H1 (cell line): ENCODE measurements at regions not wholly inside any gene's neighbourhood (a gene's known extent, or its start where the extent isn't known, plus 50 kb on each side); places are given as distances from the start of the nearest gene placed in this dataset.

Source experiments
- CTCF ChIA-PET: fragments of 300-600 bp; sonication (Branson Sonifier 250); formaldehyde crosslinking; loops from one replicate; lab custom pipeline; 2021; ENCODE audit not compliant: partially characterized antibody; lab: Charles Lee
- POLR2A ChIA-PET: fragments of 300-600 bp; sonication (Branson Sonifier 250); formaldehyde crosslinking; loops from one replicate; lab custom pipeline; 2021; ENCODE audit warnings: inconsistent platforms; ENCODE audit not compliant: partially characterized antibody; lab: Charles Lee
- DNase-seq, 2 experiments: peaks; one replicate each; pipeline versions ENCODE4 v3.0.0 to v3.0.0-alpha.2; 2010 to 2022; ENCODE audit warnings: low spot score in 2 of 2, low read depth in 1 of 2, mixed read lengths in 1 of 2
- FAIRE-seq: peaks from 2 replicates; lab custom pipeline; 2011; peaks lifted over from hg19 to GRCh38; lab: Jason Lieb, UNC
- H2AFZ ChIP-seq: 2 replicates; pipeline ENCODE4 v1.8.1; 2012; ENCODE audit warnings: low read length, inconsistent platforms
- H2AK5ac ChIP-seq: 2 replicates; pipeline ENCODE4 v1.6.1; 2013; ENCODE audit warnings: low read depth, low read length
- H2BK120ac ChIP-seq: replicated peaks from 2 replicates; pipeline ENCODE3; 2013; ENCODE audit warnings: low read depth, low read length, inconsistent platforms
- H2BK12ac ChIP-seq: 2 replicates; pipeline ENCODE4 v1.6.1; 2013; ENCODE audit warnings: low read depth, low read length
- H2BK15ac ChIP-seq: 2 replicates; pipeline ENCODE4 v1.6.1; 2013; ENCODE audit warnings: low read length
- H2BK20ac ChIP-seq: 2 replicates; pipeline ENCODE4 v1.6.1; 2013; ENCODE audit warnings: low read length
- H2BK5ac ChIP-seq: 2 replicates; pipeline ENCODE4 v1.6.1; 2013; ENCODE audit warnings: low read depth, low read length
- H3K14ac ChIP-seq: 2 replicates; pipeline ENCODE4 v1.6.1; 2013; ENCODE audit warnings: inconsistent platforms; ENCODE audit not compliant: insufficient read length
- H3K18ac ChIP-seq: 2 replicates; pipeline ENCODE4 v1.6.1; 2013; ENCODE audit warnings: low read length; ENCODE audit errors: extremely low read depth
- H3K23ac ChIP-seq: 2 replicates; pipeline ENCODE4 v1.6.1; 2013; ENCODE audit warnings: inconsistent platforms; ENCODE audit not compliant: insufficient read length
- H3K23me2 ChIP-seq: 2 replicates; pipeline ENCODE4 v1.6.1; 2013; ENCODE audit warnings: low read depth, low read length
- H3K27ac ChIP-seq: 2 replicates; pipeline ENCODE4 v1.6.1; 2011; ENCODE audit warnings: low read depth, low read length, inconsistent platforms
- H3K27me3 ChIP-seq, 4 experiments: replicated peaks in 1 of 4; 1 replicate in 1 of 4; 2 replicates in 3 of 4; pipeline versions ENCODE4 v1.6.1 to v1.8.1; 2011 to 2013; ENCODE audit warnings: low read length in 3 of 4, mild to moderate bottlenecking in 3 of 4, inconsistent platforms in 2 of 4, mixed read lengths in 2 of 4, moderate library complexity in 1 of 4; ENCODE audit not compliant: control insufficient read depth in 3 of 4, insufficient read depth in 3 of 4; ENCODE audit errors: extremely low read depth in 1 of 4
- H3K36me3 ChIP-seq, 4 experiments: 2 replicates each; pipeline versions ENCODE4 v1.6.1 to v1.8.1; 2011 to 2013; ENCODE audit warnings: mild to moderate bottlenecking in 4 of 4, low read length in 3 of 4, moderate library complexity in 2 of 4, control low read depth in 1 of 4, inconsistent platforms in 1 of 4; ENCODE audit not compliant: insufficient read depth in 4 of 4, control insufficient read depth in 2 of 4
- H3K4ac ChIP-seq: replicated peaks from 2 replicates; pipeline ENCODE3; 2013; ENCODE audit warnings: low read length, low read depth, mixed read lengths, inconsistent platforms; ENCODE audit not compliant: insufficient read length
- H3K4me1 ChIP-seq, 4 experiments: replicated peaks in 1 of 4; 1 replicate in 1 of 4; 2 replicates in 3 of 4; pipeline versions ENCODE4 v1.6.1 to v1.8.1; 2011 to 2013; ENCODE audit warnings: low read length in 3 of 4, inconsistent platforms in 2 of 4, mixed read lengths in 1 of 4; ENCODE audit not compliant: insufficient read depth in 4 of 4, control insufficient read depth in 3 of 4
- H3K4me2 ChIP-seq, 2 experiments: 2 replicates each; pipeline versions ENCODE4 v1.6.1 to v1.8.1; 2011 to 2013; ENCODE audit warnings: low read depth in 2 of 2, low read length in 2 of 2, control low read depth in 1 of 2, inconsistent platforms in 1 of 2, mild to moderate bottlenecking in 1 of 2; ENCODE audit not compliant: insufficient read depth in 1 of 2
- H3K4me3 ChIP-seq, 4 experiments: fragments of 200-600, 300-600 bp in 1 of 4; sonication (generic), shearing (Covaris generic), sonication (Bioruptor Twin) in 1 of 4; 2 replicates each; pipeline versions ENCODE4 v1.5.1 to v1.8.1; 2011 to 2016; ENCODE audit warnings: low read length in 4 of 4, low read depth in 3 of 4, control low read depth in 2 of 4, inconsistent platforms in 2 of 4, mild to moderate bottlenecking in 2 of 4, mixed read lengths in 1 of 4, moderate library complexity in 1 of 4; ENCODE audit not compliant: insufficient read depth in 2 of 4; ENCODE audit errors: extremely low read depth in 1 of 4
- H3K56ac ChIP-seq: replicated peaks from 2 replicates; pipeline ENCODE3; 2013; ENCODE audit warnings: low read depth, mild to moderate bottlenecking, mixed read lengths, low read length, inconsistent platforms; ENCODE audit not compliant: insufficient read length
- H3K79me1 ChIP-seq: 2 replicates; pipeline ENCODE4 v1.6.1; 2013; ENCODE audit warnings: low read depth, low read length, control low read depth
- H3K79me2 ChIP-seq, 2 experiments: 2 replicates each; pipeline versions ENCODE4 v1.6.1 to v1.8.1; 2012 to 2013; ENCODE audit warnings: low read length in 2 of 2, mild to moderate bottlenecking in 2 of 2, inconsistent platforms in 1 of 2; ENCODE audit not compliant: insufficient read depth in 2 of 2, control insufficient read depth in 1 of 2
- H3K9ac ChIP-seq, 4 experiments: replicated peaks in 1 of 4; 1 replicate in 1 of 4; 2 replicates in 3 of 4; pipeline versions ENCODE4 v1.6.1 to v1.8.1; 2011 to 2013; ENCODE audit warnings: low read depth in 3 of 4, low read length in 3 of 4, control low read depth in 2 of 4, mild to moderate bottlenecking in 2 of 4, moderate library complexity in 2 of 4, inconsistent platforms in 1 of 4; ENCODE audit errors: extremely low read depth in 1 of 4
- H3K9me3 ChIP-seq, 2 experiments: 2 replicates each; pipeline versions ENCODE4 v1.6.1 to v1.8.1; 2012 to 2013; ENCODE audit warnings: mild to moderate bottlenecking in 2 of 2, moderate library complexity in 2 of 2, control low read depth in 1 of 2, inconsistent platforms in 1 of 2, low read depth in 1 of 2, low read length in 1 of 2, mixed read lengths in 1 of 2; ENCODE audit not compliant: insufficient read depth in 2 of 2
- H4K20me1 ChIP-seq, 2 experiments: replicated peaks in 1 of 2; 2 replicates each; pipeline versions ENCODE3 to v1.8.1; 2011 to 2013; ENCODE audit warnings: inconsistent platforms in 2 of 2, low read length in 2 of 2, mild to moderate bottlenecking in 1 of 2; ENCODE audit not compliant: insufficient read depth in 2 of 2, control insufficient read depth in 1 of 2
- H4K5ac ChIP-seq: 2 replicates; pipeline ENCODE4 v1.6.1; 2013; ENCODE audit warnings: low read length, low read depth, mixed read lengths, inconsistent platforms; ENCODE audit not compliant: insufficient read length
- H4K8ac ChIP-seq: 2 replicates; pipeline ENCODE4 v1.8.0; 2013; ENCODE audit warnings: mild to moderate bottlenecking, moderate library complexity, low read length, inconsistent platforms; ENCODE audit not compliant: insufficient read depth; ENCODE audit errors: extremely low read depth
- H4K91ac ChIP-seq: replicated peaks from 2 replicates; pipeline ENCODE3; 2013; ENCODE audit warnings: low read length, mixed read lengths, inconsistent platforms; ENCODE audit not compliant: insufficient read length
- EGR1 ChIP-seq: IDR thresholded peaks from 2 replicates; pipeline ENCODE4 v1.6.1; 2011; ENCODE audit warnings: low read depth, low read length, borderline replicate concordance
- RNF2 ChIP-seq: fragments of 200-900, 300-1000 bp; sonication (generic); IDR thresholded peaks from 2 replicates; pipeline ENCODE4 v1.7.1; 2016; ENCODE audit warnings: borderline replicate concordance, low read depth, mild to moderate bottlenecking, antibody characterized with exemption, low read length; ENCODE audit not compliant: poor library complexity, severe bottlenecking; ENCODE audit errors: missing control alignments
- WGBS, 2 experiments: shearing (Covaris generic) in 1 of 2; methylation state at CpG; one replicate each; pipeline versions ENCODE4 v1.1.6 to v1.1.7; 2013 to 2015; ENCODE audit warnings: low lambda C conversion rate in 2 of 2, mixed read lengths in 2 of 2, inconsistent platforms in 1 of 2, low coverage in 1 of 2, missing lambda C conversion rate in 1 of 2; ENCODE audit not compliant: insufficient replicate concordance in 2 of 2, insufficient coverage in 1 of 2, insufficient read length in 1 of 2; ENCODE audit errors: extremely low coverage in 1 of 2, missing lambda C conversion rate in 1 of 2; 5-methylcytosine and 5-hydroxymethylcytosine counted together
- TF ChIP-seq, protein P1 (sequence below): IDR thresholded peaks from 2 replicates; pipeline ENCODE4 v1.6.1; 2011; ENCODE audit warnings: low read depth, mild to moderate bottlenecking, low read length; ENCODE audit not compliant: insufficient read depth
- TF ChIP-seq, protein P2 (sequence below): IDR thresholded peaks from 2 replicates; pipeline ENCODE4 v1.6.1; 2012; ENCODE audit warnings: inconsistent platforms

DNA sequence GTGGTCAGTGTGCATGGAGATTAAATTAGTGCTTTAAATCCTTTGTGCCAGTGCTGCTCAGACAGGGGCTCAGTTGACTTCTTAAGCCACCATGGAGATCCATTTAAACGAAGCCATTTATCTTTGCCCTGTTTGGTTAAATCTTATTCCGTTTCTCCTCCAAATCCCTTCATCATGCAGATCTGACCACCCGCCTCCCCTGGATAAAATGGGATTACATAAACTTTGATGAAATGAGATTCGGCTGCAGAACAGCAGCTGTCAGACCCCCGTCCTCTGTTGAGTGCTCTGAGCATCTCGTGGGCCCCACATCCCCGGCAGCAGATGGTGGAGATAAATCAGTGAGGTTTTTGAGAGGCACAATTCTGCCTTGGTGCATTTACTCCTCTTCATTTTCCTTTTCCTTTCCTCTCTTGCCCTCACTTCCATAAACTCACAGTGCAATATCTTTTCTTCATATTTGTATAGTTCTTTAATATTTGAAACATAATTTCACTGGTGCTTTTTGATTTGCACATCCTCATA lies 84.4 kb upstream of the TWIST2 start:
- Histone ChIP-seq H3K4me1 (no peaks in the 10 kb centered on the region), H2BK5ac (no peak overlapping the region), H3K9me3 (no peaks in the 10 kb centered on the region), H3K4me3 (no peak overlapping the region), H3K79me1 (no peaks in the 10 kb centered on the region), H3K23me2 (no peaks in the 10 kb centered on the region), H3K14ac (no peak overlapping the region), H3K79me2 (no peaks in the 10 kb centered on the region), H2BK15ac (no peak overlapping the region), H4K5ac (no peak overlapping the region), H2AK5ac (no peak overlapping the region), H3K9ac (no peak overlapping the region), H3K4ac (no peak overlapping the region), H3K27ac (no peak overlapping the region), H3K36me3 (no peaks in the 10 kb centered on the region), H4K91ac (no peak overlapping the region), H3K27me3 (peaks cover 0 to 3% (median under 1%) of the 10 kb centered on the region in 4 experiments; a peak in 3 of 7 replicates), H4K20me1 (no peaks in the 10 kb centered on the region), H3K56ac (no peak overlapping the region), H2BK20ac (no peak overlapping the region), H4K8ac (no peak overlapping the region), H2AFZ (no peak overlapping the region), H2BK12ac (no peak overlapping the region), H3K23ac (no peak overlapping the region), H3K18ac (no peak overlapping the region), H3K4me2 (no peak overlapping the region), H2BK120ac (no peak overlapping the region)
- POLR2A ChIA-PET: no interaction called here
- CTCF ChIA-PET: interaction anchor here (0.9 kb wide), 1 partner anchor 21 kb away, joined by 3 read pairs; no protein-coding TSS in a partner anchor
- no peak for FAIRE-seq
- WGBS, 2 experiments: 89% methylated on average over 7 of the region's 7 CpGs; no CpG with 5 or more reads in 1 of the 2 experiments
- no peak for DNase-seq
- TF ChIP-seq EGR1 (no peak), RNF2 (no peak)
- TF ChIP-seq, protein P1, sequence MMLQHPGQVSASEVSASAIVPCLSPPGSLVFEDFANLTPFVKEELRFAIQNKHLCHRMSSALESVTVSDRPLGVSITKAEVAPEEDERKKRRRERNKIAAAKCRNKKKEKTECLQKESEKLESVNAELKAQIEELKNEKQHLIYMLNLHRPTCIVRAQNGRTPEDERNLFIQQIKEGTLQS: no peak
- TF ChIP-seq, protein P2, sequence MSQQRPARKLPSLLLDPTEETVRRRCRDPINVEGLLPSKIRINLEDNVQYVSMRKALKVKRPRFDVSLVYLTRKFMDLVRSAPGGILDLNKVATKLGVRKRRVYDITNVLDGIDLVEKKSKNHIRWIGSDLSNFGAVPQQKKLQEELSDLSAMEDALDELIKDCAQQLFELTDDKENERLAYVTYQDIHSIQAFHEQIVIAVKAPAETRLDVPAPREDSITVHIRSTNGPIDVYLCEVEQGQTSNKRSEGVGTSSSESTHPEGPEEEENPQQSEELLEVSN: no peak
